ENCODE measurements at regions not wholly inside any gene's neighbourhood (a gene's known extent, or its start where the extent isn't known, plus 50 kb on each side); places are given as distances from the start of the nearest gene placed in this dataset.

GRCh38 chr4:156118507-156119220 lies 165.0 kb upstream of the CTSO start:
- TF ChIP-seq CTCF (conservative IDR thresholded peaks at IDR 0.05; ENCODE audit: low read length) (no peak), EZH2phosphoT487 (IDR thresholded peaks at IDR 0.05; ENCODE audit: borderline replicate concordance, low read depth, low read length) (no peak)

Data from OCI-LY7 (cell line).